Liver (tissue), 8 donors: ENCODE measurements at regions not wholly inside any gene's neighbourhood (a gene's known extent, or its start where the extent isn't known, plus 50 kb on each side); places are given as distances from the start of the nearest gene placed in this dataset.

Experiments
- DNase-seq: peaks from one replicate; pipeline ENCODE4 v3.0.0-alpha.2; 2017; ENCODE audit warnings: low spot score
- H3K27ac ChIP-seq, 2 donors: one replicate each; pipeline ENCODE4 v1.7.0; 2013; ENCODE audit warnings: inconsistent platforms in 2 of 2, low read length in 2 of 2, control low read depth in 1 of 2, low read depth in 1 of 2, mild to moderate bottlenecking in 1 of 2
- H3K27me3 ChIP-seq, 4 donors: one replicate each; pipeline versions ENCODE4 v1.6.1 to v1.7.0; 2013; ENCODE audit warnings: low read length in 3 of 4, inconsistent platforms in 1 of 4, mild to moderate bottlenecking in 1 of 4, moderate library complexity in 1 of 4; ENCODE audit not compliant: control insufficient read depth in 4 of 4, insufficient read depth in 4 of 4
- H3K36me3 ChIP-seq, 4 donors: one replicate each; pipeline versions ENCODE4 v1.6.1 to v1.7.0; 2013; ENCODE audit warnings: low read length in 3 of 4, mild to moderate bottlenecking in 3 of 4, low read depth in 1 of 4, moderate library complexity in 1 of 4; ENCODE audit not compliant: control insufficient read depth in 4 of 4, insufficient read depth in 3 of 4
- H3K4me1 ChIP-seq, 4 donors: one replicate each; pipeline versions ENCODE4 v1.6.1 to v1.7.0; 2013; ENCODE audit warnings: low read length in 3 of 4, mild to moderate bottlenecking in 3 of 4, moderate library complexity in 1 of 4; ENCODE audit not compliant: control insufficient read depth in 4 of 4, insufficient read depth in 4 of 4
- H3K4me3 ChIP-seq, 3 donors: one replicate each; pipeline versions ENCODE4 v1.6.1 to v1.7.0; 2013; ENCODE audit warnings: low read length in 3 of 3, control low read depth in 1 of 3, low read depth in 1 of 3, mild to moderate bottlenecking in 1 of 3
- H3K9ac ChIP-seq, 2 donors: one replicate each; pipeline ENCODE4 v1.7.0; 2013; ENCODE audit warnings: low read length in 2 of 2, mild to moderate bottlenecking in 2 of 2, moderate library complexity in 2 of 2, control low read depth in 1 of 2, low read depth in 1 of 2
- H3K9me3 ChIP-seq, 4 donors: one replicate each; pipeline versions ENCODE4 v1.6.1 to v1.7.0; 2013; ENCODE audit warnings: low read length in 3 of 4; ENCODE audit not compliant: control insufficient read depth in 4 of 4
- ATF3 ChIP-seq: IDR thresholded peaks from 2 replicates; pipeline ENCODE4 v1.6.1; 2016; ENCODE audit warnings: antibody characterized with exemption
- CTCF ChIP-seq: fragments of 150-350 bp; IDR thresholded peaks from 2 replicates; pipeline ENCODE4 v1.5.1; 2017; ENCODE audit warnings: improper control_type of control experiment, low read depth, low read length; ENCODE audit not compliant: missing input control
- FOXA1 ChIP-seq: IDR thresholded peaks from 2 replicates; pipeline ENCODE4 v1.6.1; 2016; ENCODE audit warnings: antibody characterized with exemption
- FOXA2 ChIP-seq: IDR thresholded peaks from 2 replicates; pipeline ENCODE4 v1.6.1; 2016; ENCODE audit warnings: antibody characterized with exemption
- GABPA ChIP-seq, 2 donors: IDR thresholded peaks in 1 of 2; conservative IDR thresholded peaks in 1 of 2; 2 replicates each; pipeline ENCODE4 v1.6.1; 2016; ENCODE audit warnings: antibody characterized with exemption in 2 of 2, mild to moderate bottlenecking in 1 of 2, moderate library complexity in 1 of 2
- HNF4A ChIP-seq, 2 donors: conservative IDR thresholded peaks; 2 replicates each; pipeline ENCODE4 v1.6.1; 2016; ENCODE audit warnings: antibody characterized with exemption in 2 of 2, mild to moderate bottlenecking in 2 of 2
- HNF4G ChIP-seq: IDR thresholded peaks from 2 replicates; pipeline ENCODE4 v1.6.1; 2016; ENCODE audit warnings: antibody characterized with exemption
- MAX ChIP-seq: IDR thresholded peaks from 2 replicates; pipeline ENCODE4 v1.6.1; 2016; ENCODE audit warnings: antibody characterized with exemption
- NR2F2 ChIP-seq: IDR thresholded peaks from 2 replicates; pipeline ENCODE4 v1.6.1; 2016; ENCODE audit warnings: antibody characterized with exemption
- RAD21 ChIP-seq, 2 donors: IDR thresholded peaks; 2 replicates each; pipeline ENCODE4 v1.6.1; 2016; ENCODE audit warnings: antibody characterized with exemption in 2 of 2, mild to moderate bottlenecking in 2 of 2
- REST ChIP-seq: IDR thresholded peaks from 2 replicates; pipeline ENCODE4 v1.6.1; 2016; ENCODE audit warnings: antibody characterized with exemption, mild to moderate bottlenecking
- RXRA ChIP-seq, 2 donors: IDR thresholded peaks; 2 replicates each; pipeline ENCODE4 v1.6.1; 2017 to 2018; ENCODE audit warnings: antibody characterized with exemption in 2 of 2, mild to moderate bottlenecking in 1 of 2
- SP1 ChIP-seq: IDR thresholded peaks from 2 replicates; pipeline ENCODE4 v1.6.1; 2018; ENCODE audit warnings: antibody characterized with exemption, mild to moderate bottlenecking
- TAF1 ChIP-seq: conservative IDR thresholded peaks from 2 replicates; pipeline ENCODE4 v1.6.1; 2016; ENCODE audit warnings: antibody characterized with exemption, mild to moderate bottlenecking
- YY1 ChIP-seq: IDR thresholded peaks from 2 replicates; pipeline ENCODE4 v1.6.1; 2016; ENCODE audit warnings: antibody characterized with exemption, mild to moderate bottlenecking
- ZBTB33 ChIP-seq: IDR thresholded peaks from 2 replicates; pipeline ENCODE4 v1.6.1; 2016; ENCODE audit warnings: antibody characterized with exemption
- WGBS: extraction: QIAGEN DNeasy Blood & Tissue Kit; methylation state at CpG from one replicate; pipeline ENCODE4 v1.1.7; 2013; 5-methylcytosine and 5-hydroxymethylcytosine counted together
- donor health status: healthy.
- donor health status: healthy.
- donor health status: healthy.
- donor health status: healthy.
- donor health status: healthy.

- no peak overlapping the region for H3K27ac ChIP-seq
- H3K4me1 ChIP-seq: no peaks in the 10 kb centered on the region
- DNase-seq: no peak
- no peak overlapping the region for H3K4me3 ChIP-seq
- H3K27me3 ChIP-seq: peaks cover 0 to 6% (median 0%) of the 10 kb centered on the region in 4 donors
- H3K36me3 ChIP-seq: no peaks in the 10 kb centered on the region
- H3K9ac ChIP-seq: no peak overlapping the region
- H3K9me3 ChIP-seq: no peaks in the 10 kb centered on the region
- 62% methylated on average over 9 of the region's 9 CpGs for WGBS
- TF ChIP-seq HNF4G: no peak
- TF ChIP-seq RAD21 (IDR thresholded peaks at IDR 0.05): no peak
- TF ChIP-seq TAF1: no peak
- no peak for TF ChIP-seq ATF3
- no peak for TF ChIP-seq SP1
- no peak for TF ChIP-seq RXRA (IDR thresholded peaks at IDR 0.05)
- no peak for TF ChIP-seq ZBTB33
- no peak for TF ChIP-seq NR2F2
- no peak for TF ChIP-seq GABPA (IDR thresholded peaks at IDR 0.05 in 1 of 2, conservative IDR thresholded peaks at IDR 0.05 in 1 of 2)
- TF ChIP-seq REST: no peak
- no peak for TF ChIP-seq CTCF
- no peak for TF ChIP-seq HNF4A (conservative IDR thresholded peaks at IDR 0.05)
- TF ChIP-seq FOXA1: no peak
These were observed 549.0 kb downstream of the CDH26 start for GRCh38 chr20:60507087-60507694.

GRCh38 chr20:60509407-60509806, 551.2 kb downstream of the CDH26 start:
- TF ChIP-seq YY1 (no peak), FOXA2 (no peak), MAX (no peak)
- Histone ChIP-seq H3K9ac (no peak overlapping the region), H3K4me3 (no peak overlapping the region), H3K27ac (no peak overlapping the region), H3K9me3 (no peaks in the 10 kb centered on the region), H3K27me3 (peaks cover 0 to 6% (median 0%) of the 10 kb centered on the region in 4 donors), H3K36me3 (no peaks in the 10 kb centered on the region), H3K4me1 (no peaks in the 10 kb centered on the region)
- no peak for DNase-seq
- 63% methylated on average over 4 of the region's 4 CpGs for WGBS
